H1 (cell line): ENCODE measurements at regions not wholly inside any gene's neighbourhood (a gene's known extent, or its start where the extent isn't known, plus 50 kb on each side); places are given as distances from the start of the nearest gene placed in this dataset.

ENCODE experiments used
- BCL11A ChIP-seq, 2 experiments: IDR thresholded peaks; one replicate each; pipeline ENCODE4 v1.6.1; 2011; ENCODE audit warnings: low read depth in 2 of 2, low read length in 2 of 2, mild to moderate bottlenecking in 2 of 2
- CBX5 ChIP-seq: fragments of 300-800, 300-1000 bp; sonication (generic); IDR thresholded peaks from 2 replicates; pipeline ENCODE4 v1.7.1; 2016; ENCODE audit warnings: antibody characterized with exemption, low read length, low read depth
- EP300 ChIP-seq, 2 experiments: IDR thresholded peaks; 1 replicate in 1 of 2; 2 replicates in 1 of 2; pipeline ENCODE4 v1.6.1; 2011 to 2012; ENCODE audit warnings: low read depth in 2 of 2, low read length in 2 of 2, mild to moderate bottlenecking in 2 of 2, borderline replicate concordance in 1 of 2, inconsistent platforms in 1 of 2, moderate library complexity in 1 of 2
- EZH2 ChIP-seq: fragments of 200-600 bp; sonication (generic); IDR thresholded peaks from 2 replicates; pipeline ENCODE4 v1.7.1; 2012; ENCODE audit warnings: low read depth, mild to moderate bottlenecking, moderate library complexity, low read length, inconsistent platforms; ENCODE audit not compliant: severe bottlenecking
- GABPA ChIP-seq: IDR thresholded peaks from 2 replicates; pipeline ENCODE4 v1.6.1; 2011; ENCODE audit warnings: mild to moderate bottlenecking, low read length, moderate library complexity, borderline replicate concordance; ENCODE audit not compliant: insufficient read depth
- PHF8 ChIP-seq: fragments of 200-600 bp; sonication (generic); conservative IDR thresholded peaks from 2 replicates; pipeline ENCODE4 v1.7.1; 2012; ENCODE audit warnings: low read depth, mild to moderate bottlenecking, inconsistent platforms, low read length, moderate library complexity
- POLR2A ChIP-seq, 2 experiments: IDR thresholded peaks; 1 replicate in 1 of 2; 2 replicates in 1 of 2; pipeline ENCODE4 v1.6.1; 2011; ENCODE audit warnings: low read depth in 2 of 2, low read length in 2 of 2, mild to moderate bottlenecking in 2 of 2; ENCODE audit errors: control extremely low read depth in 1 of 2
- POLR2AphosphoS5 ChIP-seq: IDR thresholded peaks from 2 replicates; pipeline ENCODE4 v1.6.1; 2011; ENCODE audit warnings: low read depth, low read length
- RAD21 ChIP-seq, 2 experiments: IDR thresholded peaks in 1 of 2; conservative IDR thresholded peaks in 1 of 2; 2 replicates each; pipeline ENCODE4 v1.6.1; 2011; ENCODE audit warnings: low read depth in 2 of 2, low read length in 2 of 2, improper control_type of control experiment in 1 of 2, inconsistent platforms in 1 of 2, mild to moderate bottlenecking in 1 of 2, moderate library complexity in 1 of 2
- SIN3A ChIP-seq, 2 experiments: IDR thresholded peaks in 1 of 2; conservative IDR thresholded peaks in 1 of 2; 2 replicates each; pipeline ENCODE4 v1.6.1; 2011 to 2012; ENCODE audit warnings: low read length in 2 of 2, improper control_type of control experiment in 1 of 2, low read depth in 1 of 2, mild to moderate bottlenecking in 1 of 2
- TF ChIP-seq, protein P1 (sequence below), 3 experiments: IDR thresholded peaks; 1 replicate in 2 of 3; 2 replicates in 1 of 3; pipeline versions ENCODE4 v1.5.1 to v1.6.1; 2011; ENCODE audit warnings: low read length in 3 of 3, mild to moderate bottlenecking in 3 of 3, inconsistent platforms in 2 of 3, low read depth in 1 of 3, moderate library complexity in 1 of 3; ENCODE audit not compliant: insufficient read depth in 1 of 3; ENCODE audit errors: control extremely low read depth in 1 of 3
- TF ChIP-seq, protein P2 (sequence below): IDR thresholded peaks from 2 replicates; pipeline ENCODE4 v1.6.1; 2012; ENCODE audit warnings: inconsistent platforms
- TF ChIP-seq, protein P3 (sequence below): IDR thresholded peaks from 2 replicates; pipeline ENCODE4 v1.6.1; 2012; ENCODE audit warnings: inconsistent platforms

- TF ChIP-seq GABPA (no peak), PHF8 (no peak), CBX5 (no peak), EP300 (IDR thresholded peaks at IDR 0.05; ENCODE audit: borderline replicate concordance in 1 of 2, low read depth in 2 of 2, low read length in 2 of 2) (no peak), POLR2AphosphoS5 (no peak), RAD21 (IDR thresholded peaks at IDR 0.05 in 1 of 2, conservative IDR thresholded peaks at IDR 0.05 in 1 of 2; ENCODE audit: low read depth in 2 of 2, low read length in 2 of 2) (no peak), EZH2 (no peak), POLR2A (IDR thresholded peaks at IDR 0.05; ENCODE audit: control extremely low read depth in 1 of 2, low read depth in 2 of 2, low read length in 2 of 2) (no peak), SIN3A (conservative IDR thresholded peaks at IDR 0.05 in 1 of 2, IDR thresholded peaks at IDR 0.05 in 1 of 2; ENCODE audit: low read depth in 1 of 2, low read length in 2 of 2) (no peak), BCL11A (IDR thresholded peaks at IDR 0.05; ENCODE audit: low read depth in 2 of 2, low read length in 2 of 2) (no peak)
- TF ChIP-seq, protein P1, sequence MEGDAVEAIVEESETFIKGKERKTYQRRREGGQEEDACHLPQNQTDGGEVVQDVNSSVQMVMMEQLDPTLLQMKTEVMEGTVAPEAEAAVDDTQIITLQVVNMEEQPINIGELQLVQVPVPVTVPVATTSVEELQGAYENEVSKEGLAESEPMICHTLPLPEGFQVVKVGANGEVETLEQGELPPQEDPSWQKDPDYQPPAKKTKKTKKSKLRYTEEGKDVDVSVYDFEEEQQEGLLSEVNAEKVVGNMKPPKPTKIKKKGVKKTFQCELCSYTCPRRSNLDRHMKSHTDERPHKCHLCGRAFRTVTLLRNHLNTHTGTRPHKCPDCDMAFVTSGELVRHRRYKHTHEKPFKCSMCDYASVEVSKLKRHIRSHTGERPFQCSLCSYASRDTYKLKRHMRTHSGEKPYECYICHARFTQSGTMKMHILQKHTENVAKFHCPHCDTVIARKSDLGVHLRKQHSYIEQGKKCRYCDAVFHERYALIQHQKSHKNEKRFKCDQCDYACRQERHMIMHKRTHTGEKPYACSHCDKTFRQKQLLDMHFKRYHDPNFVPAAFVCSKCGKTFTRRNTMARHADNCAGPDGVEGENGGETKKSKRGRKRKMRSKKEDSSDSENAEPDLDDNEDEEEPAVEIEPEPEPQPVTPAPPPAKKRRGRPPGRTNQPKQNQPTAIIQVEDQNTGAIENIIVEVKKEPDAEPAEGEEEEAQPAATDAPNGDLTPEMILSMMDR (IDR thresholded peaks at IDR 0.05; ENCODE audit: control extremely low read depth in 1 of 3, insufficient read depth in 1 of 3, low read depth in 1 of 3, low read length in 3 of 3), result no peak
- TF ChIP-seq, protein P2, sequence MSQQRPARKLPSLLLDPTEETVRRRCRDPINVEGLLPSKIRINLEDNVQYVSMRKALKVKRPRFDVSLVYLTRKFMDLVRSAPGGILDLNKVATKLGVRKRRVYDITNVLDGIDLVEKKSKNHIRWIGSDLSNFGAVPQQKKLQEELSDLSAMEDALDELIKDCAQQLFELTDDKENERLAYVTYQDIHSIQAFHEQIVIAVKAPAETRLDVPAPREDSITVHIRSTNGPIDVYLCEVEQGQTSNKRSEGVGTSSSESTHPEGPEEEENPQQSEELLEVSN, result no peak
- TF ChIP-seq, protein P3, sequence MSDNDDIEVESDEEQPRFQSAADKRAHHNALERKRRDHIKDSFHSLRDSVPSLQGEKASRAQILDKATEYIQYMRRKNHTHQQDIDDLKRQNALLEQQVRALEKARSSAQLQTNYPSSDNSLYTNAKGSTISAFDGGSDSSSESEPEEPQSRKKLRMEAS, result no peak
Measured at GRCh38 chr7:21099432-21099831, 312.7 kb upstream of the SP8 start.
